NCI-H524 treated with DMSO at 0.1 percent for 48 hours (cell line): ENCODE measurements at regions not wholly inside any gene's neighbourhood (a gene's known extent, or its start where the extent isn't known, plus 50 kb on each side); places are given as distances from the start of the nearest gene placed in this dataset.
"Not testable (repeated sequence)": the region's sequence is repeated elsewhere in the genome, so short reads cannot be mapped to it uniquely, and the experiment has no call there.

Source experiments
- DNase-seq: peaks from one replicate; lab custom pipeline; 2025; lab: John Stamatoyannopoulos, UW

GRCh38 chr12:107826276-107826675 is 51.8 kb downstream of the ASCL4 start:
- no peak for DNase-seq

- no peak for DNase-seq
Observed at GRCh38 chr12:107829271-107829670, 54.8 kb downstream of the ASCL4 start.

- DNase-seq, result no peak
Observed at GRCh38 chr12:107832441-107832840, 57.9 kb downstream of the ASCL4 start.

- DNase-seq, result no peak
Observed at GRCh38 chr12:107840186-107840585, 65.7 kb downstream of the ASCL4 start.

GRCh38 chr12:107843351-107844311 is 69.1 kb downstream of the ASCL4 start:
- no peak for DNase-seq

GRCh38 chr12:107844312-107844921 is 69.9 kb downstream of the ASCL4 start:
- DNase-seq, result no peak

GRCh38 chr12:107845226-107845979 is 70.9 kb downstream of the ASCL4 start:
- DNase-seq, result no peak

- DNase-seq, result no peak
Observed at GRCh38 chr12:107845980-107846659, 71.6 kb downstream of the ASCL4 start.

GRCh38 chr12:107847430-107847829 is 72.9 kb downstream of the ASCL4 start:
- DNase-seq, result no peak

GRCh38 chr12:107847830-107848229 is 73.3 kb downstream of the ASCL4 start:
- no peak for DNase-seq

GRCh38 chr12:107853479-107853878 is 79.0 kb downstream of the ASCL4 start:
- no peak for DNase-seq

- no peak for DNase-seq
Observed at GRCh38 chr12:107855471-107855870, 81.0 kb downstream of the ASCL4 start.

- no peak for DNase-seq
Observed at GRCh38 chr12:107856096-107856495, 81.6 kb downstream of the ASCL4 start.

GRCh38 chr12:107857191-107857590 is 82.7 kb downstream of the ASCL4 start:
- DNase-seq, result no peak

GRCh38 chr12:107859367-107859766 is 84.9 kb downstream of the ASCL4 start:
- DNase-seq, result no peak

- DNase-seq, result no peak
Observed at GRCh38 chr12:107864235-107864634, 89.7 kb downstream of the ASCL4 start.

- DNase-seq, result not testable (repeated sequence)
Observed at GRCh38 chr12:107864727-107865126, 90.2 kb downstream of the ASCL4 start.

GRCh38 chr12:107873223-107873622 is 98.7 kb downstream of the ASCL4 start:
- DNase-seq, result no peak

- no peak for DNase-seq
Observed at GRCh38 chr12:107875786-107876185, 101.3 kb downstream of the ASCL4 start.

- no peak for DNase-seq
Observed at GRCh38 chr12:107884769-107885694, 110.5 kb downstream of the ASCL4 start.

GRCh38 chr12:107888789-107889188 is 114.3 kb downstream of the ASCL4 start:
- no peak for DNase-seq
